NAMALWA (cell line): ENCODE measurements at regions not wholly inside any gene's neighbourhood (a gene's known extent, or its start where the extent isn't known, plus 50 kb on each side); places are given as distances from the start of the nearest gene placed in this dataset.

Experiments
- DNase-seq: peaks from one replicate; pipeline ENCODE4 v3.0.0-alpha.2; 2015; ENCODE audit warnings: low spot score

DNA sequence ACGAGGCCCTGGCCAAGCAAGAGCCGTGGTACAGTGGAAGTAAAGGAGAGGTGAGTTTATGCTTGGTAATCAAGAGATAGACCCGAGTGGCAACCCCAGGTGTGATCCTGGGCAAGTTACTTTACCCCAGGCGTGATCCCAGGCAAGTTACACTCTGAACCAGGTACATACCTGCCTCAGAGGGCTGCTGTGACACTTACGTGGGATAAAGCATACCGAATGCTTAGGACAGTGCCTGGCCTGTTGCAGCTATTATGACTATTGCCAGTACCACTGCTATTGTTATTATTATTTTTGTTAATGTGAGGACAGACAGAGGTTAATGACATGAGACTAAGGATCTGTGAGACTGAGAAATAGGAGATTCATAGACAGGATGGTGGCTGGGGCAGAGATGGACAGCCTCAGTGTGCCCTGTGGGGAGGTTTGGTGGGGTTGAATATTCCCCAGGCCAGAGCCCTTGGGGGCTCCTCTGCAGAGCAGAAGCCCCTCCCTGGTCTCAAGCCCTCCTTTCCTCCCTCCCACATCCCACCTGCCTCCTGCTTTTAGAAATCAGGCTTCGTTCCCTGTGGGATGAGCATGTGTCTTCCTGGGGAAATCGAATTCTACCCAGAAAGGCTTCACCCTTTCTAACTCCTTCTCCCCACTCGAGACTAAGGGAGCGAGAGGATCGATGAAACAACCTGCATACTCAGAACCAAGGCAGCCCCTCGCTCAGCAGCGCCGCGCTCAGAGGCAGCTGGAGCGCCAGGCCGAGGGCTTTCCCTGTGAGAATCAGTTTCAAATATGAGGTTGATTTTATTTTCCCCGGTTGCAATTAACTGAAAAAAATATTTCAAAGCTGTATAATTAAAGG, 62.0 kb upstream of the SIX3 start:
- no peak for DNase-seq

DNA sequence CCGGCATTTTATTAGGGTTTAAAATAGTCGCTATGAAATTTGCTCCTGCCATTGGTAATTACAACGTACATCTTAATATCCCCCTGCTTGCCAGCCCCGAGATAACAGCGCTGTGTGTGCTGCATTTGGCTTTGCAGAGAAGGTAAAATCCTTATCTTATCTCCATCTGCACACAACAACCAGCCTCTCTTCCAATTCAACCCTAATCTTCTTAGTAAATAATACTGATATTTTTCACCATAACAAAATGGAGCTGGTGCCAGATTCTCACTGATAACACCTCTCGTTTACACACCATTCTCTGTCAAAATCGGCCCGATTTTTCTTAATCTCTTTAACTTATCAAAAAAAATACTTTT, 61.4 kb upstream of the SIX3 start:
- no peak for DNase-seq

DNA sequence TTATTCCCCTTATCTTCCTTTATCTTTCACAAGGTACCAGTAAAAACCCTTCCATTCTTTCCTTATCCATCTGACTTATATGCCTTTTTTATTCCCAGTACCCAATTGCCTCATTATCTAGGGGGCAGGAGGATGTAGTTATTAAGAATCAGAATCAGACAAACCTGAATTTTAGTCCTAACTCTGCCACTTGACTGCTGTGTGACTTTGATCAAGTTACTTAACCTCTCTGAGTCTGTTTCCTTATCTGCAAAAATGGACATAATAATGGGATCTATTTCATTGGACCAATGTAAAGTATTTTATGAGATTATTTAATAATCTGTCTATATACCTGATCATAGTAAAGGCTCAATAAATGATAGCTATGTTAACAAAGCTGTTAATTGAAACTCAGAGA, 59.6 kb upstream of the SIX3 start:
- no peak for DNase-seq

DNA sequence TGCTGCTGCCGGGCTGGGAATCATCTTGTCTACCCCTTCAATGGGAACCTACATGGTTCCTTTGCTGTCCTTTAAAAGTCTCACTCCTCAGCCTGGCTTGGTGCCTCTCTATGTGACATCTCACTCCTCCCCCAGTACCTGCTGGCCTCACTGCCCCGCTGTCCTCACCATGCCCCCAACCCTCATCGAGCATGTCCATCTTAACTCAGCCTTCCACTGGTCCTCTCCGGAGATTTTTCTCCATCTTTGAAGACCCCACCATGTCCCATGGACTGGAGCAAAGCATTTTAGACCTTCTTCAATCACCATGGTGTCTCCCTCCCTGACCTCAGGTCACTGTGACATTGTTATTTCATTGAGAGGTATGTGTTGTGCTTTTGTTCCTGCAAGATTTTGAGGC, 58.1 kb upstream of the SIX3 start:
- no peak for DNase-seq

DNA sequence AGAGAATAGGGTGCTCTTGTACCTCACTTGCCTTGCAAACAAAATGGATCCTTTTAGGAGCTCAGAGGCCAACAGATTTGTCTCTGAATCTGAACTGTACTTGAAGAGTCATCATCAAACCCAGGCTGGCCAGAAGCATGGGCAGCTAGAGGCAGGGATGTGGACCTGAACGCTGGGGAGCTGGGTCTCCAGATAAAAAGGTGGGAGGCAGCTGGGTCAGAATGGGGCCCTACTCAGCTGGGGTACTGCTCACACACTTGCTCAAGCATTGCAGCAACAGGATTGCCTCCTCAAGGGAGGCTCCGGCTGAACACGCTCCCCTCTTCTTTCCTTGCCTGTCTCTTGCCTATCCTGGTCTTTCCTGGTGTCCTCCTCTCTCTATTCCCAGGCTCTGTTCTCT, 57.3 kb upstream of the SIX3 start:
- no peak for DNase-seq

DNA sequence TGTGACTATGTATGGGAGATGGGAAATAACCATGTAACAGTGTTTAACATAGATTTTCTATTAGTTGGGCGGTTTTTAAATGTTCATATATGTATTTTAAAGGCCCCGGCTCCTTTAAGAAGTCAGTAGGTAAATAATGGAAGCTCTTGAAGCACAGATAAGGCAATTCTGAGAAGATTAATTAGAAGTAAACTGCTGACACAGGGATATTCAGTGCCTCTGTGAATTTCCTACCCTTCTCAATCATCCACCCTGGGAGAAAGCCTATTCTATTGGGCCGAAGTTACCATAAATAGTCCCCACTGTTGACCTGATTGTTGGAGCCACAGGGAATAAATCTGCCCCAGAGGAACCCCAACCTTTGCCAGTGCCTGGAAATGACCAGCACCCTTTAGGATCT, 56.8 kb upstream of the SIX3 start:
- no peak for DNase-seq

DNA sequence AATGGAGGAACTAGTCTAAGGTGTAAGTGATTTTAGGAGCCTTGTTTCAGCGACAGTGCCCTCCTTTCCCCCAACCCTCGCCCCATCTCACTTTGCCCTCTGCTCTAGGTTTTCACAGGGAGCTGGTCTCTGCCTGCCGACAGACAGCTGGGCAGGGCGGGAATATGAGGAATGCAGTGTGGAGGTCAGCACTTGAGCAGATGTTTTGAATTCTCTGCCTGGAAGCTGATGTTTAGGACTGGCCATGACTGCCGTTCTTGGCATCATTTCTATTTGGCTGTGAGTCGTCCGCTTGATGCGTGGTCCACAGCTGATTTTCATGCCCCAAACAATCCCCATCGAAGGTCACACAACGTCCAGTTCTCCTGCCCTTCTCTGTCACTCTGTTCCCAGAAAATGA, 55.1 kb upstream of the SIX3 start:
- DNase-seq: no peak

DNA sequence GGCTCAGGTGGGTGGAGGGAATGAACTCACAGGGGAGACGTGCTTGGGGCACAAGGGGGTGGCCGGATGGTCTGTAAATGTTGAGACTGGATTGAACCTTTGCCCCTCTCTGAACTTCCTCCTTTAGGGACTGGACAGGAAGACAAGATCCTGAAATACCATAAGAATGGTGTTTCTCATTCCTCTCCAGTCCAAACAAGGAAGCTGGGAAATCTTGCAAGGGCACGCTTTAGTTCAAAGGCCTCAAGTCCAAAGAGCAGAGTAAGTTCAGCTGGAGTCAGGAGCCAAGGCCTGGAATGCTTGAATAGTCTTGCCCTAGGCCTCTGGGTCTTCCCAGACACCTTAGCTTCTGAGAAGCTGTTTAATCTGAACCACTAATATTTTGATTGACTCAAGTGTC, 52.4 kb upstream of the SIX3 start:
- no peak for DNase-seq
